GM23248 (cell line): ENCODE measurements at regions not wholly inside any gene's neighbourhood (a gene's known extent, or its start where the extent isn't known, plus 50 kb on each side); places are given as distances from the start of the nearest gene placed in this dataset.
"Not testable (repeated sequence)": the region's sequence is repeated elsewhere in the genome, so short reads cannot be mapped to it uniquely, and the experiment has no call there.

Experiments used
- DNase-seq: peaks from one replicate; pipeline ENCODE4 v3.0.0-alpha.2; 2015
- H2AFZ ChIP-seq: fragments of 200-600 bp; sonication (generic); 2 replicates; pipeline ENCODE4 v1.6.1; 2016; ENCODE audit warnings: antibody characterized with exemption
- H3F3A ChIP-seq: fragments of 200-600 bp; sonication (generic); 2 replicates; pipeline ENCODE4 v1.6.1; 2016; ENCODE audit warnings: mild to moderate bottlenecking, antibody characterized with exemption, mixed run types; ENCODE audit not compliant: insufficient read depth
- H3K27ac ChIP-seq: fragments of 200-600 bp; sonication (generic); 2 replicates; pipeline ENCODE4 v1.5.1; 2016; ENCODE audit warnings: mild to moderate bottlenecking
- H3K27me3 ChIP-seq: fragments of 200-600 bp; sonication (generic); replicated peaks from 2 replicates; pipeline ENCODE4 v1.6.1; 2016; ENCODE audit warnings: mild to moderate bottlenecking; ENCODE audit not compliant: insufficient read depth
- H3K36me3 ChIP-seq: fragments of 200-600 bp; sonication (generic); 2 replicates; pipeline ENCODE4 v1.6.1; 2016; ENCODE audit warnings: low read depth, mild to moderate bottlenecking
- H3K4me1 ChIP-seq: fragments of 200-600 bp; sonication (generic); 2 replicates; pipeline ENCODE4 v1.6.1; 2016; ENCODE audit warnings: mild to moderate bottlenecking; ENCODE audit not compliant: insufficient read depth
- H3K4me2 ChIP-seq: fragments of 200-600 bp; sonication (generic); one replicate; pipeline ENCODE4 v1.6.1; 2016; ENCODE audit warnings: mild to moderate bottlenecking; ENCODE audit not compliant: unreplicated experiment
- H3K4me3 ChIP-seq: fragments of 200-600 bp; sonication (generic); 2 replicates; pipeline ENCODE4 v1.5.1; 2016; ENCODE audit warnings: mild to moderate bottlenecking
- H3K79me2 ChIP-seq: fragments of 200-600 bp; sonication (generic); 2 replicates; pipeline ENCODE4 v1.6.1; 2016; ENCODE audit warnings: mild to moderate bottlenecking; ENCODE audit not compliant: insufficient read depth
- H3K9ac ChIP-seq: fragments of 200-600 bp; sonication (generic); 2 replicates; pipeline ENCODE4 v1.6.1; 2016; ENCODE audit warnings: mild to moderate bottlenecking
- H3K9me2 ChIP-seq: fragments of 200-600 bp; sonication (generic); 2 replicates; pipeline ENCODE4 v1.6.1; 2016; ENCODE audit warnings: mixed run types, mild to moderate bottlenecking, moderate library complexity; ENCODE audit not compliant: insufficient read depth
- H3K9me3 ChIP-seq: fragments of 200-600 bp; sonication (generic); one replicate; pipeline ENCODE4 v1.6.1; 2017; ENCODE audit warnings: low read depth
- H4K20me1 ChIP-seq: fragments of 200-600 bp; sonication (generic); 2 replicates; pipeline ENCODE4 v1.6.0; 2016; ENCODE audit not compliant: insufficient read depth
- EZH2 ChIP-seq: fragments of 200-600 bp; sonication (generic); IDR thresholded peaks from 2 replicates; pipeline ENCODE4 v1.6.1; 2018; ENCODE audit warnings: antibody characterized with exemption, mild to moderate bottlenecking; ENCODE audit not compliant: insufficient read depth, poor library complexity, severe bottlenecking
- EZH2phosphoT487 ChIP-seq: fragments of 200-600 bp; sonication (generic); IDR thresholded peaks from 2 replicates; pipeline ENCODE4 v1.6.1; 2018; ENCODE audit warnings: antibody characterized with exemption, moderate library complexity, mild to moderate bottlenecking, low read depth; ENCODE audit not compliant: insufficient read depth
- WGBS, 2 experiments: methylation state at CpG; one replicate each; pipeline ENCODE4 v1.1.6; 2015 to 2017; ENCODE audit warnings: low lambda C conversion rate in 2 of 2, low coverage in 1 of 2; ENCODE audit errors: missing lambda C conversion rate in 2 of 2; 5-methylcytosine and 5-hydroxymethylcytosine counted together
- in situ Hi-C: fragments of 300-500 bp; cut with MboI; formaldehyde crosslinking; loops from 2 replicates; pipeline ENCODE4 v1.15.0; 2020

- no peak overlapping the region for H3K9ac ChIP-seq
- H3K79me2 ChIP-seq = no peaks in the 10 kb centered on the region
- H3K27ac ChIP-seq = no peak overlapping the region
- in situ Hi-C loops = no loop called here
- H3K9me2 ChIP-seq = no peaks in the 10 kb centered on the region
- WGBS, 2 experiments = 8 to 9% methylated on average over 7 of the region's 7 CpGs
- H3F3A ChIP-seq = no peaks in the 10 kb centered on the region
- no peak overlapping the region for H3K4me2 ChIP-seq
- H2AFZ ChIP-seq = no peak overlapping the region
- H4K20me1 ChIP-seq = no peaks in the 10 kb centered on the region
- H3K9me3 ChIP-seq = no peaks in the 10 kb centered on the region
- DNase-seq = no peak
- TF ChIP-seq EZH2 (no peak), EZH2phosphoT487 (no peak)
- no peak overlapping the region for H3K4me3 ChIP-seq
- no peaks in the 10 kb centered on the region for H3K27me3 ChIP-seq
- H3K4me1 ChIP-seq = no peaks in the 10 kb centered on the region
- H3K36me3 ChIP-seq = no peaks in the 10 kb centered on the region
Measured at GRCh38 chr21:22363504-22363903, 1365.3 kb downstream of the NCAM2 start.

- Histone ChIP-seq H3F3A (no peaks in the 10 kb centered on the region), H3K4me3 (no peak overlapping the region), H3K27me3 (no peaks in the 10 kb centered on the region), H3K9me3 (no peaks in the 10 kb centered on the region), H3K4me2 (no peak overlapping the region), H3K79me2 (no peaks in the 10 kb centered on the region), H4K20me1 (no peaks in the 10 kb centered on the region), H3K27ac (no peak overlapping the region), H3K4me1 (no peaks in the 10 kb centered on the region), H3K9ac (no peak overlapping the region), H3K9me2 (no peaks in the 10 kb centered on the region), H3K36me3 (no peaks in the 10 kb centered on the region), H2AFZ (no peak overlapping the region)
- no peak for DNase-seq
- TF ChIP-seq EZH2phosphoT487 (no peak), EZH2 (no peak)
- in situ Hi-C loops = no loop called here
- WGBS, 2 experiments = 32 to 42% methylated on average over 5 of the region's 5 CpGs
Measured at GRCh38 chr21:22364163-22364562, 1366.0 kb downstream of the NCAM2 start.

- Histone ChIP-seq H3K4me2 (no peak overlapping the region), H4K20me1 (no peaks in the 10 kb centered on the region), H3K27ac (no peak overlapping the region), H3K9ac (no peak overlapping the region), H2AFZ (no peak overlapping the region), H3K4me3 (no peak overlapping the region), H3F3A (no peaks in the 10 kb centered on the region), H3K27me3 (no peaks in the 10 kb centered on the region), H3K4me1 (no peaks in the 10 kb centered on the region), H3K79me2 (no peaks in the 10 kb centered on the region), H3K9me2 (no peaks in the 10 kb centered on the region), H3K36me3 (no peaks in the 10 kb centered on the region), H3K9me3 (no peaks in the 10 kb centered on the region)
- in situ Hi-C loops = no loop called here
- 3 to 4% methylated on average over 7 of the region's 7 CpGs for WGBS, 2 experiments
- no peak for TF ChIP-seq EZH2
- no peak for DNase-seq
Measured at GRCh38 chr21:22374218-22374969, 1376.2 kb downstream of the NCAM2 start.

GRCh38 chr21:22377795-22378194 is 1379.6 kb downstream of the NCAM2 start:
- H3K79me2 ChIP-seq, H3K27ac ChIP-seq, H3K4me3 ChIP-seq, H2AFZ ChIP-seq, H3K9ac ChIP-seq, H3K4me1 ChIP-seq, H3K27me3 ChIP-seq, H3K4me2 ChIP-seq, H3K36me3 ChIP-seq, DNase-seq, in situ Hi-C loops, H4K20me1 ChIP-seq, H3K9me3 ChIP-seq, H3F3A ChIP-seq, H3K9me2 ChIP-seq: not testable (repeated sequence)
- WGBS, 2 experiments = 26 to 37% methylated on average over 3 of the region's 3 CpGs

GRCh38 chr21:22393324-22393723 is 1395.1 kb downstream of the NCAM2 start:
- Histone ChIP-seq H3K79me2 (no peaks in the 10 kb centered on the region), H3K9me3 (peaks cover 5% of the 10 kb centered on the region), H3K27ac (no peak overlapping the region), H4K20me1 (no peaks in the 10 kb centered on the region), H3K4me3 (no peak overlapping the region), H3K9ac (no peak overlapping the region), H2AFZ (no peak overlapping the region), H3K27me3 (no peaks in the 10 kb centered on the region), H3K4me2 (no peak overlapping the region), H3F3A (no peaks in the 10 kb centered on the region), H3K36me3 (no peaks in the 10 kb centered on the region), H3K4me1 (no peaks in the 10 kb centered on the region), H3K9me2 (no peaks in the 10 kb centered on the region)
- TF ChIP-seq EZH2phosphoT487 (no peak), EZH2 (no peak)
- no peak for DNase-seq
- in situ Hi-C loops = no loop called here
